HFF-Myc (cell line): ENCODE measurements at regions not wholly inside any gene's neighbourhood (a gene's known extent, or its start where the extent isn't known, plus 50 kb on each side); places are given as distances from the start of the nearest gene placed in this dataset.

Experiments
- DNase-seq: peaks from one replicate; pipeline ENCODE4 v3.0.0-alpha.2; 2011; ENCODE audit warnings: low read depth; ENCODE audit errors: extremely low read depth
- H3K4me3 ChIP-seq: replicated peaks from 2 replicates; pipeline ENCODE4 v1.5.1; 2011; ENCODE audit warnings: low read depth, mild to moderate bottlenecking, control low read depth, low read length
- TF ChIP-seq, protein P1 (sequence below): IDR thresholded peaks from 2 replicates; pipeline ENCODE4 v1.5.1; 2012; ENCODE audit warnings: mild to moderate bottlenecking, low read depth, low read length, control low read depth; ENCODE audit errors: missing control alignments

DNA sequence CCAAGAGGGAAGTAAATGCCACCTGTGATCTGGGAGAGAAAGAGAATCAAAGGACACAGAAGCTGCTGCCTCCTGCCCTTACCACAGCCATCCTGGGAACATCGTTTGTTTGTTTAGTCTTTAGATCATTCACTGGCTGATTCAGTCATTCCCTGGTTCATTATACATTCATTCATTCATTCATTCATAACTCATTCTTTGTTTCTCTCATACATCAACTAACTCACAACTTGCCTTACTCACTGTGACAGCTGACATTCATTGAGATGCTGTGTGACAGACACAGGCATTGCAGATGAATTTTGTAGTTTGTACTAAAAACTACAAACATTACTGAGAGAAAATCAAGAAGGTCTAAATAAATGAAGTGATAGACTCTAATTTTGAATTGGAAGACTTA is 291.0 kb upstream of the TNRC6C start:
- H3K4me3 ChIP-seq = no peak overlapping the region
- DNase-seq = no peak
- TF ChIP-seq, protein P1, sequence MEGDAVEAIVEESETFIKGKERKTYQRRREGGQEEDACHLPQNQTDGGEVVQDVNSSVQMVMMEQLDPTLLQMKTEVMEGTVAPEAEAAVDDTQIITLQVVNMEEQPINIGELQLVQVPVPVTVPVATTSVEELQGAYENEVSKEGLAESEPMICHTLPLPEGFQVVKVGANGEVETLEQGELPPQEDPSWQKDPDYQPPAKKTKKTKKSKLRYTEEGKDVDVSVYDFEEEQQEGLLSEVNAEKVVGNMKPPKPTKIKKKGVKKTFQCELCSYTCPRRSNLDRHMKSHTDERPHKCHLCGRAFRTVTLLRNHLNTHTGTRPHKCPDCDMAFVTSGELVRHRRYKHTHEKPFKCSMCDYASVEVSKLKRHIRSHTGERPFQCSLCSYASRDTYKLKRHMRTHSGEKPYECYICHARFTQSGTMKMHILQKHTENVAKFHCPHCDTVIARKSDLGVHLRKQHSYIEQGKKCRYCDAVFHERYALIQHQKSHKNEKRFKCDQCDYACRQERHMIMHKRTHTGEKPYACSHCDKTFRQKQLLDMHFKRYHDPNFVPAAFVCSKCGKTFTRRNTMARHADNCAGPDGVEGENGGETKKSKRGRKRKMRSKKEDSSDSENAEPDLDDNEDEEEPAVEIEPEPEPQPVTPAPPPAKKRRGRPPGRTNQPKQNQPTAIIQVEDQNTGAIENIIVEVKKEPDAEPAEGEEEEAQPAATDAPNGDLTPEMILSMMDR = no peak

DNA sequence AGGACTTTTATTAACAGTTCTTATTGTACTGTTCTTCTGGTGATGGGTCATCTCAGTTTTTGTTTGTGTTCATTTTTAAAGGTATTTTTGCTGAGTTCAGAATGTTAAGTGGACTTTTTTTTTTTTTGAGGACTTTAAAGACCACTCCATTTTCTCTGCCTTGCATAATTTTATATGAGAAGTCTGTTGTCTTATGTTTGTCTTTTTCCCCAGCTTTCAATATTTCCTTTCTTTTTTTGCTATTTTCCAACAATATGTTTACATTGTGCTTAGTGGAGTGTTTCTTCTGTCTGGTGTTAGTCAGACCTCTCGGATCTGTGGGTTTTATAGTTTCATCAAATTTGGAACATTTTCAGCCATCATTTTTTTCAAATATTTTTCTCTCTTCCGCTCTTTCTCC is 290.0 kb upstream of the TNRC6C start:
- TF ChIP-seq, protein P1 = no peak
- H3K4me3 ChIP-seq = no peak overlapping the region
- DNase-seq = no peak

DNA sequence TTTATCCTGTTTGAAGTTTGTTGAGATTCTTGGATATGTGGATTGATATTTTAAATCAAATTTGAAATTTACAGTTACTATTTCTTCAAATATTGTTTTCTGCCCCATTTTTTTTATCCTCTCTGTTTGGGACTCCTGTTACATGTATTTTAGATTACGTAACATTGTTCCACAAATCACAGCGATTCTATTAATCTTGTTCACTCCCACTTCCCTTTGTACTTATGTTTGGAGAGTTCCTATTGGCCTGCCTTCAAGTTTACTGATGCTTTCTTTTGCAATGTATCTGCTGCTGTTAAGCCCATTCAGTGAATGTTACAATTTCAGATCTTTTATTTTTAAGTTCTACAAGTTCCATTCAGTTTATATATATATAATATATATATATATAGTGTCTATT is 288.3 kb upstream of the TNRC6C start:
- TF ChIP-seq, protein P1 = no peak
- no peak overlapping the region for H3K4me3 ChIP-seq
- no peak for DNase-seq

DNA sequence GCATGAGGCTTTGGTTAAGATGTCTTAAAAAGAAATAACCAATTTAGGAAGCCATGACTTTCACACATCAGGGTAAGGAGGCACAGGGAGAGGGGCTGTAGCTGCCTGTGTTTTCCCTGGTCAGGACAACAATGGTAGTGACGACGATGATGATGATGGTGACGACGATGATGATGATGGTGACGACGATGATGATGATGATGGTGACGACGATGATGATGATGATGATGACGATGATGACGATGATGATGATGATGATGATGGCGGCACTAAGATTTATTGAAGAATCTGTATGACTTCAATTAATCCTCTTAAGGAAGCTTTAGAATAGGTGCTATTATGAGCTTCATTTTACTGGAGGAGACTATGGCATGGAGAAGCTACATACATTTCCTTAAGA is 284.1 kb upstream of the TNRC6C start:
- DNase-seq = no peak
- TF ChIP-seq, protein P1 = no peak
- no peak overlapping the region for H3K4me3 ChIP-seq

DNA sequence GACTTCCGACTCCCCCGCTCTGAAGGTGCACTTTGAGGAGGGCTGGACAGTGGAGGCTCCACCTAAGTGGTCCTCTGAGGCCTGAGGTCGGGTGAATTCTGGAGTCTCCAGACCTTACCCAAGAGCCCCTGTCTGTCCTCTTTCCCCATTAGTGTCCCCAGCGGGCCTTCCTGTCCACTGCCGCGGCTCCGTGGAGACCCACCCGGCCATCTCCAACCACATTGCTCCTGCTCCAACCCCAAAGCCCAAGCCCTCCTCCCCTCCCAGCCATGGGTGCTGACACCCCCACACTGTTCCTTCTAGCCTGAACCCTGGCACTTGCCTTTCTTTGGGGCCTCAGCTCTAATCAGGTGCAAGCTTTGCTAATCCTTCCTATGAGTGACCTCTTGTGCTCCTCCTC is 283.1 kb upstream of the TNRC6C start:
- DNase-seq = no peak
- TF ChIP-seq, protein P1 = no peak
- no peak overlapping the region for H3K4me3 ChIP-seq

DNA sequence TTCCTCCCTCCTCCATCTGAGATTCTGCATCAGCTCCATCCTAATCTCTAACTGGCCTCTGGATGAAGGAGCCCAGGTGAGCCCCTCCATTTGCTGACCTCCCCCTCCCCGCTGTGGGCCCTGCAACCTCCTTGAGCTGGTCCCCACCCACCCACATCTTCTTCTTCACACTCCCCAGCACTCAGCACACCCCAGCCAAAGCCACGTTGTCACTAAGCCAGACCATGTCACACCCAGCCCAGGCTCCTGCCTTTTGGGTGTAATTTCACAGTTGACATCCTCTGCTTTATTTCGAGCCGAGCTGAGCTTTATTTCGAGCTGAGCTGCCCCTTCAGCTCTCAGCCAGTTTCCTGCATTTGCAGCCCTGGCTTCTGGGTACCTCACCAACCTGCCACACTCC is 282.7 kb upstream of the TNRC6C start:
- H3K4me3 ChIP-seq = no peak overlapping the region
- no peak for DNase-seq
- TF ChIP-seq, protein P1 = no peak

DNA sequence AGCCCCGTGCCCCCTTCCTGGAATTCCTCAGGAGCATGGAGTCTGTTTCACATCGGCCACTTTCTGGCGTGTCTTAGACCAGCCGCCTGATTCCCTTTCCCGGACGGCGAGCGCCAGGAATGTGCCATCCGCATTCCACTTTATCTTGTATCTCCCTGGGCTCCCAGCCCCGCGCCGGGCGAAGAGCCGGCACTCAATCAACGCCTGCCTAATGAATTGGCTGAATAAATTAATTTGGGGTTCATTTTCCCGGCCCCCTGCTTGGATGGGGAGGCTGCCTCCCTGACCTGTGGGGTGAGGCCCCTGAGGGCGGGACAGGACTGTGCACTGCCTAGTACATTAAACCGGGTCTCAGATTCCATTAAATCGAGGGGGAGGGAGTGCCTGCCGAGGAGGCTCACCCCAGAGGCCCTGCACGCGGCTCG is 282.3 kb upstream of the TNRC6C start:
- no peak for DNase-seq
- no peak overlapping the region for H3K4me3 ChIP-seq
- TF ChIP-seq, protein P1 = no peak
